GM23248 (cell line): ENCODE measurements at regions not wholly inside any gene's neighbourhood (a gene's known extent, or its start where the extent isn't known, plus 50 kb on each side); places are given as distances from the start of the nearest gene placed in this dataset.

Experiments used
- EZH2 ChIP-seq: fragments of 200-600 bp; sonication (generic); IDR thresholded peaks from 2 replicates; pipeline ENCODE4 v1.6.1; 2018; ENCODE audit warnings: antibody characterized with exemption, mild to moderate bottlenecking; ENCODE audit not compliant: insufficient read depth, poor library complexity, severe bottlenecking
- EZH2phosphoT487 ChIP-seq: fragments of 200-600 bp; sonication (generic); IDR thresholded peaks from 2 replicates; pipeline ENCODE4 v1.6.1; 2018; ENCODE audit warnings: antibody characterized with exemption, moderate library complexity, mild to moderate bottlenecking, low read depth; ENCODE audit not compliant: insufficient read depth

GRCh38 chr19:30609656-30610270 lies 237.6 kb downstream of the ZNF536 start:
- TF ChIP-seq EZH2 (no peak), EZH2phosphoT487 (no peak)
